AG04449 (cell line): ENCODE measurements at regions not wholly inside any gene's neighbourhood (a gene's known extent, or its start where the extent isn't known, plus 50 kb on each side); places are given as distances from the start of the nearest gene placed in this dataset.
A peak's percentile ranks its signal among the peaks of the same experiment; 100 is the strongest.

ENCODE experiments used
- CTCF ChIA-PET: fragments of 350-600 bp; formaldehyde crosslinking; extraction: SDS; loops from one replicate; lab custom pipeline; 2021; ENCODE audit warnings: antibody characterized with exemption; lab: Yijun Ruan, JAX
- POLR2A ChIA-PET: fragments of 400-600, 350-600 bp; formaldehyde crosslinking; extraction: SDS; loops from one replicate; lab custom pipeline; 2020; ENCODE audit warnings: antibody characterized with exemption, inconsistent platforms; lab: Yijun Ruan, JAX
- DNase-seq: peaks from one replicate; pipeline ENCODE4 v3.0.0-alpha.2; 2010; ENCODE audit warnings: low read depth, low spot score
- H3K4me3 ChIP-seq: 2 replicates; pipeline ENCODE4 v1.5.1; 2011; ENCODE audit warnings: low read depth, mild to moderate bottlenecking, control low read depth, low read length
- CTCF ChIP-seq: IDR thresholded peaks from one replicate; pipeline ENCODE4 v1.5.1; 2011; ENCODE audit warnings: mild to moderate bottlenecking, moderate library complexity, low read length, control low read depth, inconsistent platforms; ENCODE audit not compliant: insufficient read depth; ENCODE audit errors: missing control alignments

DNA sequence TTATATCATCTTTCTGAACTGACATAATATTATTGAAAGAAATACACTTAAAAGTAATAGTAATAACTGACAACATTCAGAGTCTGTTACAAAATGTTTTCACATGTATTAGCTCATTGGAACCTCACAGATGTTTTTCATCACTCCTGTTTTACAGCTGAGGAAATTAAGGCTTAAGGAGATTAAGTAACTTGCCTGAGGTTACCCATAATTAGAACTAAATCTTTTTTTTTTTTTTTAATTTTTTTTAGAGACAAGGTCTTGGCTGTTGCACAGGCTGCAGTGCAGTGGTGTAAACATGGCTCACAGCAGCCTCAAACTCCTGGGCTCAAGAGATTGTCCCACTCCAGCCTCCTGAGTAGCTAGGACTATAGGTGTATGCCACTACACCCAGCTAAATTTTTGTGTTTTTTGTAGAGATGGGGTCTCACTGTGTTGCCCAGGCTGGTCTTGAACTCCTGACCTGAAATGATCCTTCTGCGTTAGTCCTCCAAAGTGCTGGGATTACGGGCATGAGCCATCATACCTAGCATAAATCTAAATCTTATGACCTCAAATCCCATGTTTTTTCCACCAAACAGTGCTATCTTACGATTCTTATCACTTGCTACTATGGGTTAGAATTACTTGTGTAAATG lies 64.7 kb upstream of the MACF1 start:
- ChIA-PET POLR2A (interaction anchor here (0.7 kb wide), 1 partner anchor 10 kb away, joined by 4 read pairs; no protein-coding TSS in a partner anchor), CTCF (interaction anchor here (0.6 to 1.5 kb wide), 5 partner anchors 9 to 36 kb away, joined by 3 to 9 read pairs (median 3); no protein-coding TSS in a partner anchor)
- no peak for TF ChIP-seq CTCF
- no peak for DNase-seq
- H3K4me3 ChIP-seq = no peak overlapping the region

DNA sequence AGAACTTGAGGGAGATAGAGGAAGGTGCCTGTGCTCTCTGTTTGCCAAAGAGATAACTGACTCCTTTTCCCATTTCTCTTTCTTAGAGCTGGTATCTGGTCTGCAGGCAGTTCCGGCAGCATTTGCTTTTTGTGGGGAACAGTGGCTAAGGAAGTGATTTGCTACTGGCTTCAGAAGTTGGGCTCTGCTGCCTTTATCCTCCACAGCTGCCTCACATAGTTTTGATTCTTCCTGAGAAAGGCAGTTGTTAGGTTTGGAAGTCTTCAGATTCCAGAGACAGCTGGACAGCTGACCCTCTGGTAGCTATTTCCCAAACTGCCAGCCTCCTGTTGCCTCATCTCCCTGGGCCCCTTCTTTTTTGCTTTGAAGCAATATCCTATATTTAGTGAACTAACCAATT lies 62.6 kb upstream of the MACF1 start:
- no peak for TF ChIP-seq CTCF
- ChIA-PET CTCF (interaction anchor here (0.9 to 2.7 kb wide), 6 partner anchors 10 to 116 kb away, joined by 3 to 23 read pairs (median 4); no protein-coding TSS in a partner anchor), POLR2A (interaction anchor here (1.0 to 1.7 kb wide), 5 partner anchors 23 to 64 kb away, joined by 3 to 4 read pairs (median 4); no protein-coding TSS in a partner anchor)
- no peak overlapping the region for H3K4me3 ChIP-seq
- peak; percentile 72 for DNase-seq

DNA sequence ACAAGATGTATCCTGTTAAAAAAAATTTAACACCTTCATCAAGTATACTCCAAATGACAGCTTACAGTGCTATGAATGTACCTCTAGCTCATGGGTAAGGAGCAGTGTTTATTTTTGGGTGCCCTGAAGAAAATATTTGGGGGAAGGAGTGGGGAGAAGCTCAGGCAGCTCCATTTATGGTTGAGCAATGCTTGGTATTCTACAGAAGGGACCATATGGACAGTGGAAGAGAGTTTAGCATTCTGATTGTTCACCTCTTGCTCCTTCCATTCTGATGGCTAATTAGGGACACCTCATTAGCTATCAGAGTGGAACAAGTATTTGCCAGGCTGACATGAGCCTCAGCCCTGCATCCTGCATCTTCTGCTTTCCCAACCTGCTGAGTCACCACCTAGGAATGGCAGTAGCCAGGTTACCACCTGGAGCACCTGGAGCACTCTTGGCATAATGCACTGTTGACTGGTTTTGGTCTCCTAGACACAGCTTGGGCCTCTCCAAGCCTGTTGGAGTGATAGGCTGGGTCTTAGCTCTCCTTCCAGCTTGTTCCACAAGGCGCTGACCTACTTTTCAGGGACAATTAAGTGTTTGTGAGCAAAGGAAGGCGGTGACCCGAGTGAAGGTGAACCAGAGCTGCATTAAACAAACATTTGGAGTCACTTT lies 62.0 kb upstream of the MACF1 start:
- DNase-seq = no peak
- ChIA-PET CTCF (interaction anchor here (0.9 to 2.7 kb wide), 6 partner anchors 10 to 116 kb away, joined by 3 to 23 read pairs (median 4); no protein-coding TSS in a partner anchor), POLR2A (interaction anchor here (1.0 to 1.7 kb wide), 5 partner anchors 22 to 63 kb away, joined by 3 to 4 read pairs (median 4); no protein-coding TSS in a partner anchor)
- no peak for TF ChIP-seq CTCF
- no peak overlapping the region for H3K4me3 ChIP-seq

- POLR2A ChIA-PET = interaction anchor here (1.2 kb wide), 1 partner anchor 15 kb away, joined by 3 read pairs; no protein-coding TSS in a partner anchor
- H3K4me3 ChIP-seq = no peak overlapping the region
- CTCF ChIA-PET = interaction anchor here (1.2 to 2.2 kb wide), 5 partner anchors 12 to 394 kb away, joined by 3 to 13 read pairs (median 4); no protein-coding TSS in a partner anchor
- DNase-seq = no peak
- no peak for TF ChIP-seq CTCF
Measured at GRCh38 chr1:39144924-39145323, 59.6 kb upstream of the MACF1 start.

- TF ChIP-seq CTCF = no peak
- H3K4me3 ChIP-seq = no peak overlapping the region
- DNase-seq = no peak
- ChIA-PET CTCF (interaction anchor here (0.9 to 2.2 kb wide), 7 partner anchors 12 to 393 kb away, joined by 3 to 13 read pairs (median 3); no protein-coding TSS in a partner anchor), POLR2A (interaction anchor here (0.6 to 1.2 kb wide), 2 partner anchors 15 to 29 kb away, joined by 3 read pairs; no protein-coding TSS in a partner anchor)
Measured at GRCh38 chr1:39145331-39145965, 59.0 kb upstream of the MACF1 start.
